ENCODE measurements at regions not wholly inside any gene's neighbourhood (a gene's known extent, or its start where the extent isn't known, plus 50 kb on each side); places are given as distances from the start of the nearest gene placed in this dataset.
"Not testable (repeated sequence)": the region's sequence is repeated elsewhere in the genome, so short reads cannot be mapped to it uniquely, and the experiment has no call there.

DNA sequence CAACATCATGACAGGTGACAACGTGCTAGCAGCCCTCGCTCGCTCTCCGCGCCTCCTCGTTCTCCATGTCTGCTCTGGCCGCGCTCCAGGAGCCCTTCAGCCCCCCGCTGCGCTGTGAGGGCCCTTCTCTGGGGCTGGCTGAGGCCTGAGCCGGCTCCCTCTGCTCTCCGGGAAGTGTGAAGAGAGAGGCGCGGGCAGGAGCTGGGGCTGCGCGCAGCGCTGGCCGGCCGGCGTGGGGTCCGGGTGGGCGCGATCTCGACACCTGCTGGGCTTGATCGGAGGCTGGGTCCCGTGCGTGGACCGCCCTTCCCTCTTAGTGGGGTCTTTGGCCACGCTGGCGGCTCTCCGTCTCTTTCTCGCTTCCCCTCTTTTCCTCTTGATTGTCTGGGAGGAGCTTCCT is 195.5 kb downstream of the ANKRD30BL start:
- H3K4me3 Mint-ChIP-seq, result no peak overlapping the region
- no peak for ATAC-seq
- no peaks in the 10 kb centered on the region for H3K9me3 Mint-ChIP-seq
- H3K36me3 Mint-ChIP-seq (ENCODE audit: insufficient read depth), result no peaks in the 10 kb centered on the region
- H3K27me3 Mint-ChIP-seq (ENCODE audit: low read depth), result no peaks in the 10 kb centered on the region
- no peak for DNase-seq
- H3K4me1 Mint-ChIP-seq (ENCODE audit: low read depth), result no peaks in the 10 kb centered on the region

DNA sequence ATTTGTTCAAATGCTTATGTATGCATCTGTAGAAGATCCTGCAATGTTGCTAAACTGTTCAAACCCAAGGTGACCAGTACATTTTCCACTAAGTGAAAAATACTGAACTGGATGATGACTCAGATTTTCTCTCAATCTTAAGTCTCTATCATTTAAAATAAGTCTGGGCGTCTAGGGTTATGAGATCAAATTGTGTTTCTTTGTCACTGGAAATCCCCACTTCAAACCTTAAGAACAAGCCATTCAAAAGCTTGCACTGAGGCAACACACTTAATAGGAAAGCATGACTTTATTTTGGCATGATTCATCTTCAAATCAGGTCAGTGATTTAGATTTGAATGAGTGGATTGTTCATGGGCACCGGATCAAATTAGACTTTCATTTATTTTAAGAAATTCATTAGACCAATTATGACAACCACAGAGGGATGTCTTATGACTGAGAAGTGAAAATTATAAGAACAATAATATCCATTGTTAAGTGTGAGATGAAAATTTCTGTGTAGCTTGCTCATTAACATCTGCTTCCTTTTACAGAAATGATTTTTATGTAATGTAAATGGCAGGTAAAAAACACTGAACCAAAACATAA is 203.6 kb downstream of the ANKRD30BL start:
- not testable (repeated sequence) for H3K4me1 Mint-ChIP-seq (ENCODE audit: low read depth)

DNA sequence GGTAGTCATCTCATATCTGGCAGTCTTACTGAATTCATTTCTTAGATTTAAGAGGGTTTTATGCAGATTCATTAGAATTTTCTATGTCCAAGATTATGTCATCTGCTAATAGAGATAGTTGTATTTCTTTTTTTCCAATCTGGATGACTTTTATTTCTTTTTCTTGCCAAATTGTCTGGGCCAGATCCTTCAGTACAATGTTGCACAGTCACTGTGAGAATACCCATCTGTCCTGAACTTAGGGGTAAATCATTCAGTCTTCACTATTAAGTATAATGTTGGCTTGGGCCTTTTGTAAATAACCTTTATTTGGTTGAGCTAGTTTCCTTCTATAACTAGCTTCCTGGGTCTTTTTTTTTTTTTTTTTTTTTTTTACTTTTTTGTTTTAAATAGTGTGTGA is 213.1 kb downstream of the ANKRD30BL start:
- ATAC-seq; H3K9me3 Mint-ChIP-seq; H3K4me3 Mint-ChIP-seq; H3K36me3 Mint-ChIP-seq (ENCODE audit: insufficient read depth); H3K4me1 Mint-ChIP-seq (ENCODE audit: low read depth); H3K27me3 Mint-ChIP-seq (ENCODE audit: low read depth); DNase-seq: not testable (repeated sequence)

More for the DNA sequence above, 203.6 kb downstream of the ANKRD30BL start:
- not testable (repeated sequence) for H3K27me3 Mint-ChIP-seq (ENCODE audit: low read depth); ATAC-seq; H3K4me3 Mint-ChIP-seq; H3K9me3 Mint-ChIP-seq; H3K36me3 Mint-ChIP-seq (ENCODE audit: insufficient read depth); DNase-seq

DNA sequence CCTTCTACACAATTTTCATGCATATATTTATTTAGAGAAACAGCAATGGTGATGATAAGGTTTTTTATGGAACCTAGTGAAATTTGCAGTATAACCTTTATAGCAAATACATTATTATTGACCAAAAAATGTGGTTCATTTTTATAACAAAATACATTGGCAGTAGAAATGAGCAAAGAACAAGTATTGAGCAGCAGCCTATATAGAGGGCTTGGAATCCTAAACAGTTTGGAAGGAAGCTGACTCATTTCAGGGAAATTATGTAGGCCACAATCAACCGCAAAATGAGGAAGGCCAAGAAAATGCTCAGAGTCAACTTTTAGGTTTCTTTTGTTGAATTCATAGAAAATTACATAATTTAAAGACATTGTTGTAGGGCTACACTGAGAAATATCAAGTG is 238.5 kb downstream of the ANKRD30BL start:
- not testable (repeated sequence) for H3K9me3 Mint-ChIP-seq; H3K27me3 Mint-ChIP-seq (ENCODE audit: low read depth); H3K36me3 Mint-ChIP-seq (ENCODE audit: insufficient read depth); H3K4me3 Mint-ChIP-seq; DNase-seq; ATAC-seq; H3K4me1 Mint-ChIP-seq (ENCODE audit: low read depth)

DNA sequence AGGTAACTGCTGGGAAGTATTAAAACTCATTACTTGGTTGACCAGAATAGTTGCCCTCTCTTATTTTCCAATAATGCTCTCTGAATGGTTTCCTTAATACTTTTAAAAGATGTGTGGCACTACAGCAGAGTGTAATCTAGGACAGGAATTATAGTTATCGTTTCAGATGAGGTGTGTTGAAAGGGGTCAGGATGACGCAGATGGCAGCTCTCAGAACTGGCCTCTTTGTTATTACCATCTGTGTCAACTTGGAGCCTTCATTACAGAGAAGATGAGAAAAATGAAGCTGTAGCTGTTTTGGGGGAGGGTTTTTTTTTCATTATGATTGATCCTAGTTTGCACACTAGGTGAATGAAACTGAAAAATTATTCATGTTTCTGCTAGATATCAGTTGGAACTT is 238.9 kb downstream of the ANKRD30BL start:
- H3K27me3 Mint-ChIP-seq (ENCODE audit: low read depth); H3K4me1 Mint-ChIP-seq (ENCODE audit: low read depth); DNase-seq; H3K36me3 Mint-ChIP-seq (ENCODE audit: insufficient read depth); ATAC-seq; H3K9me3 Mint-ChIP-seq; H3K4me3 Mint-ChIP-seq: not testable (repeated sequence)
